HCT116 (cell line): ENCODE measurements at regions not wholly inside any gene's neighbourhood (a gene's known extent, or its start where the extent isn't known, plus 50 kb on each side); places are given as distances from the start of the nearest gene placed in this dataset.

Experiments used
- ATAC-seq: fragments of 200-7000 bp; cut with Tn5 transposase; 2 replicates; pipeline ENCODE4 v1.9.1; 2020; ENCODE audit warnings: mild to moderate bottlenecking, moderate library complexity
- BruUV-seq: library from RNA; stranded (reverse); fragments of 400-500 nt; replicated peaks from 2 replicates; lab custom pipeline; 2021; lab: Mats Ljungman, UMichigan
- CTCF ChIA-PET: fragments of 300-600 bp; sonication (Branson Sonifier 250); formaldehyde crosslinking; loops from one replicate; lab custom pipeline; 2021; ENCODE audit warnings: antibody characterized with exemption; lab: Charles Lee
- POLR2A ChIA-PET: fragments of 300-600, 350-600 bp; sonication (Branson Sonifier 250); formaldehyde crosslinking; loops from one replicate; lab custom pipeline; 2021; ENCODE audit warnings: antibody characterized with exemption; lab: Charles Lee
- RAD21 ChIA-PET, 2 experiments: fragments of 300-600 bp; sonication (Branson Sonifier 250); formaldehyde crosslinking; loops; one replicate each; lab custom pipeline; 2023; ENCODE audit warnings: low total read pairs in 2 of 2; ENCODE audit not compliant: uncharacterized antibody in 2 of 2, unreplicated experiment in 2 of 2, low non-redundant PET in 1 of 2; lab: Charles Lee
- DNase-seq: peaks from one replicate; pipeline ENCODE4 v3.0.0-alpha.2; 2010; ENCODE audit warnings: low read depth, low spot score
- H2AFZ ChIP-seq: fragments of 200-600 bp; shearing (Covaris generic), sonication (generic); 2 replicates; pipeline ENCODE4 v1.6.1; 2017; ENCODE audit warnings: low read depth, mixed run types, mixed read lengths, antibody characterized with exemption, low read length; ENCODE audit not compliant: poor library complexity, severe bottlenecking
- H3K27ac ChIP-seq: 2 replicates; pipeline ENCODE4 v1.5.1; 2012; ENCODE audit warnings: low read depth, low read length
- H3K27me3 ChIP-seq: fragments of 200-600 bp; sonication (generic); 2 replicates; pipeline ENCODE4 v1.6.1; 2016; ENCODE audit warnings: mixed run types, low read length, mixed read lengths; ENCODE audit not compliant: insufficient read depth
- H3K36me3 ChIP-seq, 2 experiments: fragments of 200-500 bp in 1 of 2; fragments of 200-600 bp in 1 of 2; sonication (Bioruptor generic) in 1 of 2; sonication (generic) in 1 of 2; 2 replicates each; pipeline versions ENCODE4 v1.5.1 to v1.6.1; 2014 to 2016; ENCODE audit warnings: low read length in 2 of 2, inconsistent platforms in 1 of 2, mixed read lengths in 1 of 2, mixed run types in 1 of 2; ENCODE audit not compliant: insufficient read depth in 2 of 2, control insufficient read depth in 1 of 2
- H3K4me1 ChIP-seq, 2 experiments: fragments of 200-600 bp in 1 of 2; sonication (generic) in 1 of 2; 2 replicates each; pipeline versions ENCODE4 v1.5.1 to v1.6.1; 2012 to 2017; ENCODE audit warnings: low read length in 2 of 2, inconsistent platforms in 1 of 2, mild to moderate bottlenecking in 1 of 2, mixed read lengths in 1 of 2, mixed run types in 1 of 2, moderate library complexity in 1 of 2; ENCODE audit not compliant: insufficient read depth in 2 of 2, control insufficient read depth in 1 of 2
- H3K4me2 ChIP-seq: fragments of 200-600 bp; sonication (generic); 2 replicates; pipeline ENCODE4 v1.6.1; 2017; ENCODE audit warnings: mixed run types, low read length, mixed read lengths
- H3K4me3 ChIP-seq, 2 experiments: fragments of 200-600 bp in 1 of 2; sonication (generic) in 1 of 2; replicated peaks in 1 of 2; 2 replicates each; pipeline ENCODE4 v1.5.1; 2011 to 2016; ENCODE audit warnings: low read length in 2 of 2, control low read depth in 1 of 2, low read depth in 1 of 2, mild to moderate bottlenecking in 1 of 2, mixed read lengths in 1 of 2, mixed run types in 1 of 2
- H3K79me2 ChIP-seq: fragments of 200-600 bp; sonication (generic); 2 replicates; pipeline ENCODE4 v1.6.1; 2017; ENCODE audit warnings: mild to moderate bottlenecking, mixed run types, low read length, moderate library complexity, mixed read lengths; ENCODE audit not compliant: insufficient read depth
- H3K9ac ChIP-seq: fragments of 200-600 bp; sonication (generic); 2 replicates; pipeline ENCODE4 v1.6.1; 2016; ENCODE audit warnings: low read length, mixed read lengths
- H3K9me2 ChIP-seq: fragments of 200-600 bp; sonication (generic), shearing (Covaris generic); 2 replicates; pipeline ENCODE4 v1.6.1; 2017; ENCODE audit warnings: mixed run types, mild to moderate bottlenecking, moderate library complexity; ENCODE audit not compliant: insufficient read depth
- H3K9me3 ChIP-seq, 2 experiments: fragments of 200-500 bp in 1 of 2; fragments of 200-600 bp in 1 of 2; sonication (Bioruptor generic) in 1 of 2; sonication (generic) in 1 of 2; 2 replicates each; pipeline ENCODE4 v1.6.1; 2014 to 2017; ENCODE audit warnings: low read length in 2 of 2, mixed read lengths in 2 of 2, inconsistent platforms in 1 of 2, low read depth in 1 of 2, mild to moderate bottlenecking in 1 of 2, mixed run types in 1 of 2, moderate library complexity in 1 of 2; ENCODE audit not compliant: control insufficient read depth in 1 of 2, insufficient read depth in 1 of 2
- H4K20me1 ChIP-seq: fragments of 200-600 bp; sonication (generic), shearing (Covaris generic); 2 replicates; pipeline ENCODE4 v1.6.1; 2017; ENCODE audit warnings: mixed run types, mild to moderate bottlenecking, moderate library complexity; ENCODE audit not compliant: insufficient read depth
- ATF3 ChIP-seq: IDR thresholded peaks from 2 replicates; pipeline ENCODE4 v1.6.1; 2012
- CBX3 ChIP-seq: IDR thresholded peaks from 2 replicates; pipeline ENCODE4 v1.6.1; 2012; ENCODE audit warnings: low read depth
- ELF1 ChIP-seq: IDR thresholded peaks from 2 replicates; pipeline ENCODE4 v1.6.1; 2012; ENCODE audit warnings: low read depth, borderline replicate concordance
- MAX ChIP-seq: IDR thresholded peaks from 2 replicates; pipeline ENCODE4 v1.6.1; 2012
- POLR2A ChIP-seq: IDR thresholded peaks from 2 replicates; pipeline ENCODE4 v1.7.0; 2011; ENCODE audit warnings: borderline replicate concordance; ENCODE audit not compliant: insufficient read depth, insufficient read length; ENCODE audit errors: extremely low read depth
- POLR2AphosphoS5 ChIP-seq: IDR thresholded peaks from 2 replicates; pipeline ENCODE4 v1.6.1; 2011; ENCODE audit warnings: mild to moderate bottlenecking, low read depth, low read length, moderate library complexity
- TCF7L2 ChIP-seq: IDR thresholded peaks from 2 replicates; pipeline ENCODE4 v1.7.0; 2011; ENCODE audit warnings: borderline replicate concordance, inconsistent platforms; ENCODE audit not compliant: insufficient read depth, insufficient read length; ENCODE audit errors: extremely low read depth
- intact Hi-C: fragments of 100-400 bp; cut with micrococcal nuclease; formaldehyde crosslinking; loops from 2 replicates; pipeline ENCODE4 v1.10.0; 2022
- TF ChIP-seq, protein P1 (sequence below): IDR thresholded peaks from 2 replicates; pipeline ENCODE4 v1.6.1; 2011; ENCODE audit warnings: mild to moderate bottlenecking, low read length, moderate library complexity; ENCODE audit not compliant: insufficient replicate concordance; ENCODE audit errors: extremely low read depth
- TF ChIP-seq, protein P2 (sequence below), 3 experiments: fragments of 200-600 bp in 1 of 3; sonication (generic) in 1 of 3; IDR thresholded peaks in 2 of 3; conservative IDR thresholded peaks in 1 of 3; 2 replicates each; pipeline ENCODE4 v1.5.1; 2012 to 2017; ENCODE audit warnings: low read depth in 2 of 3, low read length in 2 of 3, antibody characterized with exemption in 1 of 3, borderline replicate concordance in 1 of 3, control low read depth in 1 of 3, mild to moderate bottlenecking in 1 of 3, mixed read lengths in 1 of 3, mixed run types in 1 of 3, moderate library complexity in 1 of 3; ENCODE audit not compliant: insufficient read depth in 1 of 3

GRCh38 chrX:15989716-15990115 lies 133.6 kb upstream of the GRPR start (continued):
- TF ChIP-seq, protein P1, sequence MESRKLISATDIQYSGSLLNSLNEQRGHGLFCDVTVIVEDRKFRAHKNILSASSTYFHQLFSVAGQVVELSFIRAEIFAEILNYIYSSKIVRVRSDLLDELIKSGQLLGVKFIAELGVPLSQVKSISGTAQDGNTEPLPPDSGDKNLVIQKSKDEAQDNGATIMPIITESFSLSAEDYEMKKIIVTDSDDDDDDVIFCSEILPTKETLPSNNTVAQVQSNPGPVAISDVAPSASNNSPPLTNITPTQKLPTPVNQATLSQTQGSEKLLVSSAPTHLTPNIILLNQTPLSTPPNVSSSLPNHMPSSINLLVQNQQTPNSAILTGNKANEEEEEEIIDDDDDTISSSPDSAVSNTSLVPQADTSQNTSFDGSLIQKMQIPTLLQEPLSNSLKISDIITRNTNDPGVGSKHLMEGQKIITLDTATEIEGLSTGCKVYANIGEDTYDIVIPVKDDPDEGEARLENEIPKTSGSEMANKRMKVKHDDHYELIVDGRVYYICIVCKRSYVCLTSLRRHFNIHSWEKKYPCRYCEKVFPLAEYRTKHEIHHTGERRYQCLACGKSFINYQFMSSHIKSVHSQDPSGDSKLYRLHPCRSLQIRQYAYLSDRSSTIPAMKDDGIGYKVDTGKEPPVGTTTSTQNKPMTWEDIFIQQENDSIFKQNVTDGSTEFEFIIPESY: no peak
- TF ChIP-seq POLR2A: no peak
- no peak for TF ChIP-seq ATF3
- TF ChIP-seq MAX: no peak
- TF ChIP-seq CBX3: no peak
- no peak for TF ChIP-seq ELF1

DNA sequence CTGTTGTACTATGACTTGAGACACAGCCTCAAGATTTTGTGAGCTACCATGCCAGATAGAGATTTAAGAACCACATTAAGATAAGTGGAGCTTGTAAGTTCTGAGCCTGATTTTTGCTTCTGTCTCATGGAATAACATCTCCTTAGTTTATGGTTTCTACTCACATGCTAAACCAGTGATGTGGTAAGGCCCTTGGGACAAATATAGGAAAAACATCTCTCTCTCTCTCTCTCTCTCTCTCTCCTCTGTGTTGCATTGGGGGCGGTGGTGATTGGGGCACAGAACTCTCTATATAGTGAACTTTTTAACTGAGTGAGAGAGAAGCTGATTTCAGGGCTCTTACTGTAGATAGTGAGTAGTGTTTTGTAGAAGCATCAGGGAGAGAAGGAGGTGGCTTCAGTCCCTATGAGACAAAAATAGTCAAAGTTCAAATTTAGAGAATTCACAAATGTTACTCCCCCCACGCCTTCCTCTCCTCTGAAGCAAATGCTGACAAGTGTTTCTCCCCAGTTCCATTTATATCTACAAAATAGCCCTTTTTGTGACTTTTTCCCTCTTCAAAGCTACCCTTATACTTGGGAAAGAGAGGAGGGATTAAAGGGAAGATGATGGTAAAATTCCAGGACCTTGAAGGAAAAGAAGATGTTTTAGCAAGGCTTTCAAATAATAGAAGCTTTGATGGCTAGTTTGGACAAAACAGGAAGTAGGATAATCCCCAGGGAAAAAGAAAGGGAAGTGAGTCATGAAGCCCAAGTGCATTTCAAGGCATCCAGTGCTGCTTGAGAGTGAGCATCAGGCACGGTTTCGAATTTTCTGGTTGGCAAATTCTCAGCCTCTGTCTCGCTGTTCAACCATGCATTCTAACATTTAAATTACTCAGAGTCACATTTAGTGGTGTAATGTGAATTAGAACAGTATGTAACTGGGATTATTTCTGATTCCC lies 134.3 kb upstream of the AP1S2 start:
- no peak for TF ChIP-seq POLR2AphosphoS5
- TF ChIP-seq, protein P2, sequence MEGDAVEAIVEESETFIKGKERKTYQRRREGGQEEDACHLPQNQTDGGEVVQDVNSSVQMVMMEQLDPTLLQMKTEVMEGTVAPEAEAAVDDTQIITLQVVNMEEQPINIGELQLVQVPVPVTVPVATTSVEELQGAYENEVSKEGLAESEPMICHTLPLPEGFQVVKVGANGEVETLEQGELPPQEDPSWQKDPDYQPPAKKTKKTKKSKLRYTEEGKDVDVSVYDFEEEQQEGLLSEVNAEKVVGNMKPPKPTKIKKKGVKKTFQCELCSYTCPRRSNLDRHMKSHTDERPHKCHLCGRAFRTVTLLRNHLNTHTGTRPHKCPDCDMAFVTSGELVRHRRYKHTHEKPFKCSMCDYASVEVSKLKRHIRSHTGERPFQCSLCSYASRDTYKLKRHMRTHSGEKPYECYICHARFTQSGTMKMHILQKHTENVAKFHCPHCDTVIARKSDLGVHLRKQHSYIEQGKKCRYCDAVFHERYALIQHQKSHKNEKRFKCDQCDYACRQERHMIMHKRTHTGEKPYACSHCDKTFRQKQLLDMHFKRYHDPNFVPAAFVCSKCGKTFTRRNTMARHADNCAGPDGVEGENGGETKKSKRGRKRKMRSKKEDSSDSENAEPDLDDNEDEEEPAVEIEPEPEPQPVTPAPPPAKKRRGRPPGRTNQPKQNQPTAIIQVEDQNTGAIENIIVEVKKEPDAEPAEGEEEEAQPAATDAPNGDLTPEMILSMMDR (IDR thresholded peaks at IDR 0.05 in 2 of 3, conservative IDR thresholded peaks at IDR 0.05 in 1 of 3; ENCODE audit: borderline replicate concordance in 1 of 3, insufficient read depth in 1 of 3, low read depth in 2 of 3, low read length in 2 of 3): no peak
- no peak for TF ChIP-seq CBX3
- TF ChIP-seq TCF7L2: no peak
- H3K9me3 ChIP-seq: no peaks in the 10 kb centered on the region
- no peaks in the 10 kb centered on the region for H3K9me2 ChIP-seq
- POLR2A ChIA-PET: no interaction called here
- DNase-seq: no peak
- RAD21 ChIA-PET: no interaction called here
- H3K4me1 ChIP-seq: peaks cover 0 to 9% of the 10 kb centered on the region in 2 experiments; a peak in 1 of 4 replicates
- no peaks in the 10 kb centered on the region for H3K27me3 ChIP-seq
- no peak overlapping the region for H3K4me3 ChIP-seq
- BruUV-seq: no TSS peak
- ATAC-seq: no peak
- peak overlapping the region; percentile 35 for H2AFZ ChIP-seq
- H4K20me1 ChIP-seq: no peaks in the 10 kb centered on the region
- CTCF ChIA-PET: no interaction called here
- intact Hi-C loops: no loop called here
- no peak overlapping the region for H3K9ac ChIP-seq
- peak overlapping the region; percentile 32 for H3K4me2 ChIP-seq
- no peak overlapping the region for H3K27ac ChIP-seq
- no peaks in the 10 kb centered on the region for H3K36me3 ChIP-seq
- no peaks in the 10 kb centered on the region for H3K79me2 ChIP-seq
